ENCODE measurements at regions not wholly inside any gene's neighbourhood (a gene's known extent, or its start where the extent isn't known, plus 50 kb on each side); places are given as distances from the start of the nearest gene placed in this dataset.

DNA sequence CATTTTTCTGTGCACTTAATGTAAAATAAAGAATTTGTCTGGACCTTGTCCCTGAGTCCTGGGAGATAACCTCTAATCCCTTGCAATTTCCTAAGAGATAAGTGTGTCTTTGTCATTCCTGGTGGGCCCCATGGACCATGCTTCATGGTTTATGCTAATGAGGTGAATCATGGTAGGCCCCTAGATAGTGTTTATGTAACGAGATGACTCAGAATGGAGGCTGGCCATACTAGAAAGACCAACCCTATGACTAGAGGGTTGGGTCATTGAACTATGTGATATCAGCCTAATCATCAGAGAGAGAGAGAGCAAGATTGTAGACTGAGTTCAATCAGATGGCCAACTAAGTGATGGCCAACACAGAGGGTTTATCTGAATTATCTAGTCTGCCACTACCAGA is 64.2 kb upstream of the NHSL2 start:
- Histone ChIP-seq H3K79me1 (ENCODE audit: low read depth, low read length) (no peaks in the 10 kb centered on the region), H4K8ac (ENCODE audit: extremely low read depth, insufficient read depth, low read length) (no peak overlapping the region), H3K4me3 (ENCODE audit: extremely low read depth in 1 of 4, insufficient read depth in 2 of 4, low read depth in 3 of 4, low read length in 4 of 4) (no peak overlapping the region), H4K91ac (replicated peaks; ENCODE audit: insufficient read length, low read length) (no peak overlapping the region), H2AFZ (ENCODE audit: low read length) (no peak overlapping the region), H2BK5ac (ENCODE audit: low read depth, low read length) (no peak overlapping the region), H3K27me3 (replicated peaks in 1 of 4; ENCODE audit: control insufficient read depth in 3 of 4, extremely low read depth in 1 of 4, insufficient read depth in 3 of 4, low read length in 3 of 4) (no peaks in the 10 kb centered on the region), H3K23ac (ENCODE audit: insufficient read length) (no peak overlapping the region), H3K9ac (replicated peaks in 1 of 4; ENCODE audit: extremely low read depth in 1 of 4, low read depth in 3 of 4, low read length in 3 of 4) (no peak overlapping the region), H3K23me2 (ENCODE audit: low read depth, low read length) (no peaks in the 10 kb centered on the region), H3K36me3 (ENCODE audit: control insufficient read depth in 2 of 4, insufficient read depth in 4 of 4, low read length in 3 of 4) (no peaks in the 10 kb centered on the region), H2BK15ac (ENCODE audit: low read length) (no peak overlapping the region), H3K56ac (replicated peaks; ENCODE audit: insufficient read length, low read depth, low read length) (no peak overlapping the region), H3K9me3 (ENCODE audit: insufficient read depth in 2 of 2, low read depth in 1 of 2, low read length in 1 of 2) (peaks cover 0 to 8% of the 10 kb centered on the region in 2 experiments; a peak in 1 of 4 replicates), H2BK20ac (ENCODE audit: low read length) (no peak overlapping the region), H3K4me1 (replicated peaks in 1 of 4; ENCODE audit: control insufficient read depth in 3 of 4, insufficient read depth in 4 of 4, low read length in 3 of 4) (no peaks in the 10 kb centered on the region), H3K27ac (ENCODE audit: low read depth, low read length) (no peak overlapping the region), H4K5ac (ENCODE audit: insufficient read length, low read depth, low read length) (no peak overlapping the region), H4K20me1 (replicated peaks in 1 of 2; ENCODE audit: control insufficient read depth in 1 of 2, insufficient read depth in 2 of 2, low read length in 2 of 2) (no peaks in the 10 kb centered on the region), H3K14ac (ENCODE audit: insufficient read length) (no peak overlapping the region), H3K79me2 (ENCODE audit: control insufficient read depth in 1 of 2, insufficient read depth in 2 of 2, low read length in 2 of 2) (no peaks in the 10 kb centered on the region), H2BK12ac (ENCODE audit: low read depth, low read length) (no peak overlapping the region), H2BK120ac (replicated peaks; ENCODE audit: low read depth, low read length) (no peak overlapping the region), H3K4ac (replicated peaks; ENCODE audit: insufficient read length, low read depth, low read length) (no peak overlapping the region), H3K18ac (ENCODE audit: extremely low read depth, low read length) (no peak overlapping the region), H3K4me2 (ENCODE audit: insufficient read depth in 1 of 2, low read depth in 2 of 2, low read length in 2 of 2) (no peak overlapping the region), H2AK5ac (ENCODE audit: low read depth, low read length) (no peak overlapping the region)
- ChIA-PET POLR2A (ENCODE audit: partially characterized antibody) (no interaction called here), CTCF (ENCODE audit: partially characterized antibody) (no interaction called here)
- 90% methylated on average over 1 of the region's 1 CpG; no CpG with 5 or more reads in 1 of the 2 experiments for WGBS, 2 experiments (ENCODE audit: extremely low coverage in 1 of 2, insufficient coverage in 1 of 2, insufficient read length in 1 of 2, insufficient replicate concordance in 2 of 2, low coverage in 1 of 2, low lambda C conversion rate in 2 of 2, missing lambda C conversion rate in 1 of 2)
- DNase-seq (ENCODE audit: low read depth in 1 of 2, low spot score in 2 of 2) (no peak), FAIRE-seq (no peak)
- TF ChIP-seq TEAD4 (IDR thresholded peaks at IDR 0.05; ENCODE audit: low read depth, low read length) (no peak), SUZ12 (IDR thresholded peaks at IDR 0.05; ENCODE audit: low read length) (no peak), RBBP5 (IDR thresholded peaks at IDR 0.05; ENCODE audit: borderline replicate concordance, low read depth, low read length) (no peak), CBX5 (IDR thresholded peaks at IDR 0.05; ENCODE audit: low read depth, low read length) (no peak), CHD2 (IDR thresholded peaks at IDR 0.05; ENCODE audit: low read length) (no peak), FOSL1 (IDR thresholded peaks at IDR 0.05; ENCODE audit: insufficient read depth, low read depth, low read length) (no peak), BRCA1 (IDR thresholded peaks at IDR 0.05; ENCODE audit: low read depth, low read length) (no peak), MAFK (IDR thresholded peaks at IDR 0.05; ENCODE audit: low read depth, low read length) (no peak), SP1 (IDR thresholded peaks at IDR 0.05; ENCODE audit: low read depth, low read length) (no peak), TAF7 (optimal IDR thresholded peaks at IDR 0.05; ENCODE audit: borderline replicate concordance, low read depth, low read length) (no peak), RFX5 (IDR thresholded peaks at IDR 0.05; ENCODE audit: borderline replicate concordance, low read depth, low read length) (no peak), EP300 (IDR thresholded peaks at IDR 0.05; ENCODE audit: borderline replicate concordance in 1 of 2, low read depth in 2 of 2, low read length in 2 of 2) (no peak), GABPA (IDR thresholded peaks at IDR 0.05; ENCODE audit: borderline replicate concordance, insufficient read depth, low read length) (no peak), TBP (IDR thresholded peaks at IDR 0.05; ENCODE audit: low read depth, low read length) (no peak)
- TF ChIP-seq, protein P1, sequence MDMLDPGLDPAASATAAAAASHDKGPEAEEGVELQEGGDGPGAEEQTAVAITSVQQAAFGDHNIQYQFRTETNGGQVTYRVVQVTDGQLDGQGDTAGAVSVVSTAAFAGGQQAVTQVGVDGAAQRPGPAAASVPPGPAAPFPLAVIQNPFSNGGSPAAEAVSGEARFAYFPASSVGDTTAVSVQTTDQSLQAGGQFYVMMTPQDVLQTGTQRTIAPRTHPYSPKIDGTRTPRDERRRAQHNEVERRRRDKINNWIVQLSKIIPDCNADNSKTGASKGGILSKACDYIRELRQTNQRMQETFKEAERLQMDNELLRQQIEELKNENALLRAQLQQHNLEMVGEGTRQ (IDR thresholded peaks at IDR 0.05; ENCODE audit: low read length): no peak

Data from H1 (cell line).